Osteoblast (primary cell): ENCODE measurements at regions not wholly inside any gene's neighbourhood (a gene's known extent, or its start where the extent isn't known, plus 50 kb on each side); places are given as distances from the start of the nearest gene placed in this dataset.

Experiments used
- DNase-seq: peaks from one replicate; pipeline ENCODE4 v3.0.0; 2011; ENCODE audit warnings: low spot score, mixed read lengths; ENCODE audit not compliant: insufficient read length; ENCODE audit errors: missing footprints
- H2AFZ ChIP-seq: 2 replicates; pipeline ENCODE4 v1.6.0; 2011; ENCODE audit warnings: mild to moderate bottlenecking, low read length
- H3K27ac ChIP-seq: 2 replicates; pipeline ENCODE4 v1.5.1; 2011; ENCODE audit warnings: mild to moderate bottlenecking, low read depth, low read length, moderate library complexity
- H3K27me3 ChIP-seq: 2 replicates; pipeline ENCODE4 v1.6.0; 2012; ENCODE audit warnings: mild to moderate bottlenecking, control low read depth, inconsistent platforms, low read length, moderate library complexity; ENCODE audit not compliant: insufficient read depth
- H3K36me3 ChIP-seq: 2 replicates; pipeline ENCODE4 v1.5.1; 2011; ENCODE audit warnings: mild to moderate bottlenecking, low read length, control low read depth, moderate library complexity; ENCODE audit not compliant: insufficient read depth
- H3K4me1 ChIP-seq: 2 replicates; pipeline ENCODE4 v1.5.1; 2011; ENCODE audit warnings: mild to moderate bottlenecking, low read length, control low read depth, moderate library complexity; ENCODE audit not compliant: insufficient read depth
- H3K4me2 ChIP-seq: 2 replicates; pipeline ENCODE4 v1.6.0; 2011; ENCODE audit warnings: mild to moderate bottlenecking, low read length; ENCODE audit not compliant: insufficient read depth
- H3K4me3 ChIP-seq: fragments of 200-600 bp; sonication (generic); 3 replicates; pipeline ENCODE4 v1.5.1; 2012; ENCODE audit warnings: mild to moderate bottlenecking, low read length, inconsistent platforms; ENCODE audit not compliant: insufficient read depth
- H3K79me2 ChIP-seq: 2 replicates; pipeline ENCODE4 v1.6.0; 2012; ENCODE audit warnings: mild to moderate bottlenecking, low read length, control low read depth, inconsistent platforms; ENCODE audit not compliant: insufficient read depth
- H3K9me3 ChIP-seq: 2 replicates; pipeline ENCODE4 v1.5.1; 2011; ENCODE audit warnings: low read depth, low read length, control low read depth
- H4K20me1 ChIP-seq: 2 replicates; pipeline ENCODE4 v1.6.0; 2012; ENCODE audit warnings: mild to moderate bottlenecking, low read length, control low read depth; ENCODE audit not compliant: insufficient read depth
- CTCF ChIP-seq: IDR thresholded peaks from 2 replicates; pipeline ENCODE4 v1.5.1; 2011; ENCODE audit warnings: mild to moderate bottlenecking, low read depth, low read length, moderate library complexity; ENCODE audit errors: extremely low read depth

- Histone ChIP-seq H3K27ac (peak overlapping the region; percentile 58), H2AFZ (peak overlapping the region; percentile 76)
These were observed 134.9 kb upstream of the DSEL start for GRCh38 chr18:67651438-67651837.

GRCh38 chr18:67650686-67651385, 134.3 kb upstream of the DSEL start:
- DNase-seq = no peak
- H3K27me3 ChIP-seq = no peaks in the 10 kb centered on the region
- peak overlapping the region; percentile 41 for H3K4me3 ChIP-seq
- H2AFZ ChIP-seq = peak overlapping the region; percentile 76
- H3K9me3 ChIP-seq = no peaks in the 10 kb centered on the region
- H3K4me2 ChIP-seq = peak overlapping the region; percentile 75
- H3K36me3 ChIP-seq = no peaks in the 10 kb centered on the region
- no peaks in the 10 kb centered on the region for H3K79me2 ChIP-seq
- H4K20me1 ChIP-seq = no peaks in the 10 kb centered on the region
- H3K4me1 ChIP-seq = peaks cover 11% of the 10 kb centered on the region
- peak overlapping the region; percentile 58 for H3K27ac ChIP-seq
- TF ChIP-seq CTCF = no peak

More at GRCh38 chr18:67651438-67651837, 134.9 kb upstream of the DSEL start:
- TF ChIP-seq CTCF = no peak
- H4K20me1 ChIP-seq = no peaks in the 10 kb centered on the region
- H3K4me1 ChIP-seq = peaks cover 11% of the 10 kb centered on the region
- H3K79me2 ChIP-seq = no peaks in the 10 kb centered on the region
- no peak for DNase-seq
- H3K4me3 ChIP-seq = peak overlapping the region; percentile 41
- no peaks in the 10 kb centered on the region for H3K27me3 ChIP-seq
- H3K36me3 ChIP-seq = no peaks in the 10 kb centered on the region
- H3K4me2 ChIP-seq = peak overlapping the region; percentile 75
- H3K9me3 ChIP-seq = no peaks in the 10 kb centered on the region

- no peak overlapping the region for H3K4me2 ChIP-seq
- DNase-seq = no peak
- no peaks in the 10 kb centered on the region for H3K27me3 ChIP-seq
- H3K36me3 ChIP-seq = no peaks in the 10 kb centered on the region
- H3K79me2 ChIP-seq = no peaks in the 10 kb centered on the region
- H3K27ac ChIP-seq = no peak overlapping the region
- no peak overlapping the region for H3K4me3 ChIP-seq
- TF ChIP-seq CTCF = no peak
- peaks cover 8% of the 10 kb centered on the region for H3K4me1 ChIP-seq
- no peak overlapping the region for H2AFZ ChIP-seq
- no peaks in the 10 kb centered on the region for H4K20me1 ChIP-seq
- no peaks in the 10 kb centered on the region for H3K9me3 ChIP-seq
These were observed 130.4 kb upstream of the DSEL start for GRCh38 chr18:67646890-67647289.

- H3K9me3 ChIP-seq = no peaks in the 10 kb centered on the region
- H3K27ac ChIP-seq = no peak overlapping the region
- H3K4me3 ChIP-seq = no peak overlapping the region
- H3K79me2 ChIP-seq = no peaks in the 10 kb centered on the region
- H3K27me3 ChIP-seq = no peaks in the 10 kb centered on the region
- no peak for TF ChIP-seq CTCF
- DNase-seq = no peak
- no peaks in the 10 kb centered on the region for H3K4me1 ChIP-seq
- H3K4me2 ChIP-seq = no peak overlapping the region
- H4K20me1 ChIP-seq = no peaks in the 10 kb centered on the region
- no peak overlapping the region for H2AFZ ChIP-seq
- H3K36me3 ChIP-seq = no peaks in the 10 kb centered on the region
These were observed 127.7 kb upstream of the DSEL start for GRCh38 chr18:67644226-67644625.
